B cell (primary cell): ENCODE measurements at regions not wholly inside any gene's neighbourhood (a gene's known extent, or its start where the extent isn't known, plus 50 kb on each side); places are given as distances from the start of the nearest gene placed in this dataset.

Experiments used
- EZH2 ChIP-seq: IDR thresholded peaks from 2 replicates; pipeline ENCODE4 v1.6.1; 2012; ENCODE audit warnings: borderline replicate concordance, low read depth, mild to moderate bottlenecking, moderate library complexity, low read length; ENCODE audit not compliant: insufficient read depth, poor library complexity, severe bottlenecking
- TF ChIP-seq, protein P1 (sequence below): fragments of 200-600 bp; IDR thresholded peaks from one replicate; pipeline ENCODE4 v1.8.0; 2022; ENCODE audit warnings: antibody characterized with exemption, mild to moderate bottlenecking

DNA sequence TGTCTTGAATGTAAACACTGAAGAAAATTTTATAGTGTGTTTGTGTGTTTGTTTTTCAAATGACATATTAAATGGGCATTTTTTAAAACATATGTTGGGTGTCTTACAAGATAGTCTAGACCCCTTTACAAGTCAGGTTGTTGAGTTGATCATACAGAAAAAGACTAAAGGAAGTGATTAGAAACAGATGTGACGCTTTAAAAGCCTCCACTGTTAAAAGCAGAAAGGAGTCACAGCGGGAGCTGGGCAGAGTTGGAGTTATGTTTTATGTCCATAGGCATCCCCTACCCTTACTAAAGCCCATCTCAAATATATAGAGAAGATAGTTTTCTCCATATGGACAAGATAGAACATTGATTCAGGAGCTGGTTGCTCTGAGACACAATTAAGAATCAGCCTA, 393.9 kb downstream of the PLPP3 start:
- TF ChIP-seq, protein P1, sequence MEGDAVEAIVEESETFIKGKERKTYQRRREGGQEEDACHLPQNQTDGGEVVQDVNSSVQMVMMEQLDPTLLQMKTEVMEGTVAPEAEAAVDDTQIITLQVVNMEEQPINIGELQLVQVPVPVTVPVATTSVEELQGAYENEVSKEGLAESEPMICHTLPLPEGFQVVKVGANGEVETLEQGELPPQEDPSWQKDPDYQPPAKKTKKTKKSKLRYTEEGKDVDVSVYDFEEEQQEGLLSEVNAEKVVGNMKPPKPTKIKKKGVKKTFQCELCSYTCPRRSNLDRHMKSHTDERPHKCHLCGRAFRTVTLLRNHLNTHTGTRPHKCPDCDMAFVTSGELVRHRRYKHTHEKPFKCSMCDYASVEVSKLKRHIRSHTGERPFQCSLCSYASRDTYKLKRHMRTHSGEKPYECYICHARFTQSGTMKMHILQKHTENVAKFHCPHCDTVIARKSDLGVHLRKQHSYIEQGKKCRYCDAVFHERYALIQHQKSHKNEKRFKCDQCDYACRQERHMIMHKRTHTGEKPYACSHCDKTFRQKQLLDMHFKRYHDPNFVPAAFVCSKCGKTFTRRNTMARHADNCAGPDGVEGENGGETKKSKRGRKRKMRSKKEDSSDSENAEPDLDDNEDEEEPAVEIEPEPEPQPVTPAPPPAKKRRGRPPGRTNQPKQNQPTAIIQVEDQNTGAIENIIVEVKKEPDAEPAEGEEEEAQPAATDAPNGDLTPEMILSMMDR: no peak
- TF ChIP-seq EZH2: no peak
